H9 (cell line): ENCODE measurements at regions not wholly inside any gene's neighbourhood (a gene's known extent, or its start where the extent isn't known, plus 50 kb on each side); places are given as distances from the start of the nearest gene placed in this dataset.

Experiments
- DNase-seq: peaks from one replicate; pipeline ENCODE4 v3.0.0-alpha.2; 2017
- H2AFZ ChIP-seq: one replicate; pipeline ENCODE4 v1.6.1; 2013; ENCODE audit warnings: mild to moderate bottlenecking, low read length, control low read depth, moderate library complexity
- H2AK5ac ChIP-seq: 2 replicates; pipeline ENCODE4 v1.6.1; 2013; ENCODE audit warnings: low read length, control low read depth, mixed read lengths; ENCODE audit not compliant: insufficient read length
- H2BK120ac ChIP-seq: one replicate; pipeline ENCODE4 v1.6.1; 2013; ENCODE audit warnings: low read depth, mild to moderate bottlenecking, low read length, control low read depth, inconsistent platforms; ENCODE audit not compliant: poor library complexity, severe bottlenecking
- H2BK12ac ChIP-seq: 2 replicates; pipeline ENCODE4 v1.6.1; 2013; ENCODE audit warnings: low read length, control low read depth, mixed read lengths, low read depth; ENCODE audit not compliant: insufficient read length
- H2BK15ac ChIP-seq: 2 replicates; pipeline ENCODE4 v1.6.1; 2013; ENCODE audit warnings: low read depth, low read length, control low read depth
- H2BK20ac ChIP-seq: one replicate; pipeline ENCODE4 v1.6.1; 2013; ENCODE audit warnings: low read depth, mild to moderate bottlenecking, low read length, control low read depth, inconsistent platforms; ENCODE audit not compliant: poor library complexity, severe bottlenecking
- H2BK5ac ChIP-seq: 2 replicates; pipeline ENCODE4 v1.6.1; 2013; ENCODE audit warnings: low read length, control low read depth, mixed read lengths; ENCODE audit not compliant: insufficient read length
- H3K14ac ChIP-seq: 2 replicates; pipeline ENCODE4 v1.6.1; 2013; ENCODE audit warnings: low read length, control low read depth; ENCODE audit not compliant: insufficient read depth
- H3K18ac ChIP-seq: 2 replicates; pipeline ENCODE4 v1.6.1; 2013; ENCODE audit warnings: low read depth, mild to moderate bottlenecking, mixed read lengths, low read length, control low read depth; ENCODE audit not compliant: insufficient read length
- H3K23ac ChIP-seq: 2 replicates; pipeline ENCODE4 v1.6.1; 2013; ENCODE audit warnings: low read length, control low read depth, mixed read lengths, low read depth; ENCODE audit not compliant: insufficient read length
- H3K23me2 ChIP-seq: 2 replicates; pipeline ENCODE4 v1.6.1; 2013; ENCODE audit warnings: low read depth, mild to moderate bottlenecking, mixed read lengths, low read length, control low read depth; ENCODE audit not compliant: insufficient read length, poor library complexity, severe bottlenecking
- H3K27ac ChIP-seq: 2 replicates; pipeline ENCODE4 v1.5.1; 2013; ENCODE audit warnings: low read length, control low read depth, mixed read lengths, low read depth; ENCODE audit not compliant: insufficient read length
- H3K27me3 ChIP-seq: 2 replicates; pipeline ENCODE4 v1.6.1; 2013; ENCODE audit warnings: low read length, control low read depth, inconsistent platforms; ENCODE audit not compliant: insufficient read depth
- H3K4ac ChIP-seq: 2 replicates; pipeline ENCODE4 v1.6.1; 2013; ENCODE audit warnings: low read depth, mild to moderate bottlenecking, control low read depth, inconsistent platforms, low read length, moderate library complexity
- H3K4me1 ChIP-seq: 2 replicates; pipeline ENCODE4 v1.6.1; 2013; ENCODE audit warnings: low read length, control low read depth, inconsistent platforms; ENCODE audit not compliant: insufficient read depth
- H3K4me2 ChIP-seq: 2 replicates; pipeline ENCODE4 v1.6.1; 2013; ENCODE audit warnings: low read length, control low read depth, mixed read lengths; ENCODE audit not compliant: insufficient read length, insufficient read depth
- H3K56ac ChIP-seq: 2 replicates; pipeline ENCODE4 v1.6.1; 2013; ENCODE audit warnings: low read depth, mild to moderate bottlenecking, mixed read lengths, low read length, control low read depth; ENCODE audit not compliant: insufficient read length
- H3K79me1 ChIP-seq: 2 replicates; pipeline ENCODE4 v1.6.1; 2013; ENCODE audit warnings: low read depth, mild to moderate bottlenecking, moderate library complexity, low read length, control low read depth, inconsistent platforms; ENCODE audit not compliant: insufficient read depth, poor library complexity, severe bottlenecking
- H3K79me2 ChIP-seq: 2 replicates; pipeline ENCODE4 v1.6.1; 2013; ENCODE audit warnings: low read length, control low read depth, inconsistent platforms; ENCODE audit not compliant: insufficient read depth
- H3K9ac ChIP-seq: 2 replicates; pipeline ENCODE4 v1.6.1; 2013; ENCODE audit warnings: low read length, control low read depth, mixed read lengths; ENCODE audit not compliant: insufficient read length; ENCODE audit errors: extremely low read depth
- H3K9me3 ChIP-seq: one replicate; pipeline ENCODE4 v1.6.1; 2013; ENCODE audit warnings: low read depth, low read length, inconsistent platforms; ENCODE audit not compliant: control insufficient read depth
- H3T11ph ChIP-seq: one replicate; pipeline ENCODE4 v1.6.1; 2013; ENCODE audit warnings: mild to moderate bottlenecking, low read length, control low read depth, inconsistent platforms
- H4K20me1 ChIP-seq: one replicate; pipeline ENCODE4 v1.6.1; 2013; ENCODE audit not compliant: control insufficient read depth, insufficient read length, insufficient read depth
- H4K5ac ChIP-seq: 2 replicates; pipeline ENCODE4 v1.6.1; 2013; ENCODE audit warnings: low read depth, mild to moderate bottlenecking, mixed read lengths, low read length, control low read depth; ENCODE audit not compliant: insufficient read length
- H4K8ac ChIP-seq: replicated peaks from 2 replicates; pipeline ENCODE4 v1.6.1; 2013; ENCODE audit warnings: low read length, control low read depth, mixed read lengths, low read depth; ENCODE audit not compliant: insufficient read length
- H4K91ac ChIP-seq: 2 replicates; pipeline ENCODE4 v1.6.1; 2013; ENCODE audit warnings: low read depth, mild to moderate bottlenecking, moderate library complexity, mixed read lengths, low read length, control low read depth; ENCODE audit not compliant: insufficient read length
- H3K27ac Mint-ChIP-seq, 3 experiments: 2 replicates in 2 of 3; 3 replicates in 1 of 3; pipeline ENCODE4 v1.8.0; 2020 to 2021; ENCODE audit warnings: mixed read lengths in 3 of 3, mild to moderate bottlenecking in 1 of 3, moderate library complexity in 1 of 3
- H3K27me3 Mint-ChIP-seq: 2 replicates; pipeline ENCODE4 v1.8.0; 2021; ENCODE audit warnings: low read depth, mild to moderate bottlenecking, moderate library complexity, mixed read lengths
- H3K36me3 Mint-ChIP-seq, 3 experiments: 2 replicates in 2 of 3; 3 replicates in 1 of 3; pipeline ENCODE4 v1.8.0; 2020 to 2021; ENCODE audit warnings: low read depth in 3 of 3, mixed read lengths in 3 of 3; ENCODE audit not compliant: insufficient read depth in 1 of 3
- H3K4me1 Mint-ChIP-seq, 2 experiments: 2 replicates each; pipeline ENCODE4 v1.8.0; 2020; ENCODE audit warnings: mixed read lengths in 2 of 2
- H3K4me3 Mint-ChIP-seq, 2 experiments: 2 replicates in 1 of 2; 3 replicates in 1 of 2; pipeline ENCODE4 v1.8.0; 2020 to 2021; ENCODE audit warnings: mild to moderate bottlenecking in 2 of 2, mixed read lengths in 2 of 2, moderate library complexity in 1 of 2
- H3K9me3 Mint-ChIP-seq, 2 experiments: 2 replicates in 1 of 2; 3 replicates in 1 of 2; pipeline ENCODE4 v1.8.0; 2020; ENCODE audit warnings: mild to moderate bottlenecking in 2 of 2, mixed read lengths in 2 of 2, moderate library complexity in 1 of 2
- CTCF ChIP-seq: fragments of 200-600 bp; sonication (generic); conservative IDR thresholded peaks from 3 replicates; pipeline ENCODE4 v1.8.0; 2021; ENCODE audit warnings: antibody characterized with exemption, mild to moderate bottlenecking
- WGBS: extraction: QIAGEN DNeasy Blood & Tissue Kit; methylation state at CpG from one replicate; pipeline ENCODE4 v1.1.7; 2013; ENCODE audit warnings: missing lambda C conversion rate, low lambda C conversion rate, mixed read lengths; ENCODE audit not compliant: insufficient read length; ENCODE audit errors: extremely low coverage; 5-methylcytosine and 5-hydroxymethylcytosine counted together

- Histone ChIP-seq H2BK12ac (no peak overlapping the region), H3K56ac (no peak overlapping the region)
- WGBS: no CpG with 5 or more reads among the region's 4 CpGs
Measured at GRCh38 chr13:56700324-56700723, 440.4 kb upstream of the PRR20A start.

More at GRCh38 chr13:56700324-56700723, 440.4 kb upstream of the PRR20A start:
- Histone ChIP-seq H2AFZ (no peak overlapping the region), H3K4me1 (no peaks in the 10 kb centered on the region), H3K14ac (no peak overlapping the region), H2BK20ac (no peak overlapping the region), H4K8ac (no peak overlapping the region), H3K9ac (no peak overlapping the region), H4K91ac (no peak overlapping the region), H3K23ac (no peak overlapping the region), H4K5ac (no peak overlapping the region), H2AK5ac (no peak overlapping the region), H3K79me2 (no peaks in the 10 kb centered on the region), H2BK15ac (no peak overlapping the region), H3K23me2 (no peaks in the 10 kb centered on the region), H3K9me3 (no peaks in the 10 kb centered on the region), H3K4ac (no peak overlapping the region), H2BK120ac (no peak overlapping the region), H3K27me3 (no peaks in the 10 kb centered on the region), H3K27ac (no peak overlapping the region), H3K18ac (no peak overlapping the region), H3K4me2 (no peak overlapping the region), H3K79me1 (no peaks in the 10 kb centered on the region), H3T11ph (no peak overlapping the region), H4K20me1 (no peaks in the 10 kb centered on the region), H2BK5ac (no peak overlapping the region)
- Mint-ChIP-seq H3K27ac (no peak overlapping the region; a peak in 1 of 7 replicates), H3K4me3 (no peak overlapping the region), H3K36me3 (no peaks in the 10 kb centered on the region; a peak in 1 of 7 replicates), H3K27me3 (no peaks in the 10 kb centered on the region), H3K4me1 (no peaks in the 10 kb centered on the region), H3K9me3 (no peaks in the 10 kb centered on the region)
- TF ChIP-seq CTCF: no peak
- no peak for DNase-seq
